ENCODE measurements at regions not wholly inside any gene's neighbourhood (a gene's known extent, or its start where the extent isn't known, plus 50 kb on each side); places are given as distances from the start of the nearest gene placed in this dataset.

GRCh38 chr4:129897111-129897510, 801.2 kb downstream of the C4orf33 start:
- TF ChIP-seq MAX (IDR thresholded peaks at IDR 0.05; ENCODE audit: low read depth, low read length) (no peak), CTCF (IDR thresholded peaks at IDR 0.05; ENCODE audit: low read depth, low read length) (no peak), MYC (IDR thresholded peaks at IDR 0.05; ENCODE audit: low read depth, low read length) (no peak), POLR2A (IDR thresholded peaks at IDR 0.05; ENCODE audit: extremely low read depth, insufficient read length) (no peak)
